Heart left ventricle (tissue), 16 donors: ENCODE measurements at regions not wholly inside any gene's neighbourhood (a gene's known extent, or its start where the extent isn't known, plus 50 kb on each side); places are given as distances from the start of the nearest gene placed in this dataset.

ENCODE experiments used
- ATAC-seq, 4 donors: fragments of 200-7000 bp; cut with Tn5 transposase; one replicate each; pipeline ENCODE4 v1.9.1; 2020 to 2022; ENCODE audit warnings: moderate library complexity in 4 of 4, mild to moderate bottlenecking in 3 of 4, moderate number of reproducible peaks in 1 of 4
- DNase-seq, 5 donors: peaks; one replicate each; pipeline ENCODE4 v3.0.0-alpha.2; 2020
- H3K27ac ChIP-seq, 12 donors: fragments of 200-600 bp; sonication (generic) in 4 of 12; one replicate each; pipeline versions ENCODE4 v1.5.0 to v1.8.0; 2016 to 2022; ENCODE audit warnings: mild to moderate bottlenecking in 2 of 12
- H3K27me3 ChIP-seq, 9 donors: fragments of 200-600 bp; sonication (generic) in 2 of 9; one replicate each; pipeline versions ENCODE4 v1.5.1 to v1.8.0; 2016 to 2022; ENCODE audit warnings: mild to moderate bottlenecking in 3 of 9
- H3K36me3 ChIP-seq, 9 donors: fragments of 200-600 bp; sonication (generic) in 2 of 9; one replicate each; pipeline versions ENCODE4 v1.5.0 to v1.8.0; 2018 to 2022; ENCODE audit warnings: mild to moderate bottlenecking in 2 of 9
- H3K4me1 ChIP-seq, 12 donors: fragments of 200-600 bp; sonication (generic) in 4 of 12; one replicate each; pipeline versions ENCODE4 v1.5.0 to v1.8.0; 2016 to 2022; ENCODE audit warnings: mild to moderate bottlenecking in 3 of 12
- H3K4me3 ChIP-seq, 12 donors: fragments of 200-600 bp; sonication (generic) in 4 of 12; one replicate each; pipeline versions ENCODE4 v1.5.0 to v1.8.0; 2017 to 2022; ENCODE audit warnings: mild to moderate bottlenecking in 9 of 12, moderate library complexity in 4 of 12
- H3K9me3 ChIP-seq, 12 donors: fragments of 200-600 bp; sonication (generic) in 4 of 12; one replicate each; pipeline versions ENCODE4 v1.5.0 to v1.8.0; 2016 to 2022; ENCODE audit warnings: mild to moderate bottlenecking in 1 of 12
- POLR2A ChIP-seq, 2 donors: fragments of 450-650 bp; IDR thresholded peaks; one replicate each; pipeline ENCODE4 v1.6.1; 2017; ENCODE audit warnings: antibody characterized with exemption in 2 of 2, mild to moderate bottlenecking in 2 of 2, moderate library complexity in 2 of 2
- WGBS, 4 donors: extraction: QIAGEN DNeasy Blood & Tissue Kit in 2 of 4; methylation state at CpG; one replicate each; pipeline versions ENCODE4 v1.1.5 to v1.1.7; 2013 to 2018; 5-methylcytosine and 5-hydroxymethylcytosine counted together
- intact Hi-C, 10 donors: fragments of 100-400 bp; cut with DNase I; formaldehyde crosslinking; loops; one replicate each; pipeline versions ENCODE4 v1.11.1 to v1.14.2; 2022
- TF ChIP-seq, protein P1 (sequence below), 12 donors: fragments of 200-600 bp; sonication (generic) in 4 of 12; IDR thresholded peaks; one replicate each; pipeline versions ENCODE4 v1.5.0 to v1.8.0; 2018 to 2022; ENCODE audit warnings: antibody characterized with exemption in 12 of 12, mild to moderate bottlenecking in 5 of 12
- donor health status: ischemic (EF 13 %, LVEDD 7.1; RV severe dilation, severe dysfunction).
- donor health status: healthy with polysubstance abuse.
- donor health status: DM: no; HTN: yes; CAD: no.
- donor health status: DM: no; HTN: no; CAD: no.
- donor health status: ischemic (EF 25% LVEDD 6.9; RV normal size, moderate dysfunction).
- donor health status: ischemic (EF 25% LVEDD 5.7; RV mildly dilated, moderate dysfunction).
- donor health status: healthy.
- donor health status: DM: yes; HTN: yes; CAD: no.
- donor health status: ischemic (EF 35%, LVEDD 5.7; RV mildly dilated, moderate dysfunction).
- donor health status: nonischemic (EF 11% LVEDD 7.7; RV severe dilation, severe dysfunction).
- donor health status: DM: yes; HTN: yes; CAD: no.
- donor health status: PGD.
- donor health status: ischemic (EF 29% LVEDD 5.4; RV normal size, mild dysfunction).
- donor health status: nonischemic (EF 23%, LVEDD 6.1; RV moderate dilation, normal function).

DNA sequence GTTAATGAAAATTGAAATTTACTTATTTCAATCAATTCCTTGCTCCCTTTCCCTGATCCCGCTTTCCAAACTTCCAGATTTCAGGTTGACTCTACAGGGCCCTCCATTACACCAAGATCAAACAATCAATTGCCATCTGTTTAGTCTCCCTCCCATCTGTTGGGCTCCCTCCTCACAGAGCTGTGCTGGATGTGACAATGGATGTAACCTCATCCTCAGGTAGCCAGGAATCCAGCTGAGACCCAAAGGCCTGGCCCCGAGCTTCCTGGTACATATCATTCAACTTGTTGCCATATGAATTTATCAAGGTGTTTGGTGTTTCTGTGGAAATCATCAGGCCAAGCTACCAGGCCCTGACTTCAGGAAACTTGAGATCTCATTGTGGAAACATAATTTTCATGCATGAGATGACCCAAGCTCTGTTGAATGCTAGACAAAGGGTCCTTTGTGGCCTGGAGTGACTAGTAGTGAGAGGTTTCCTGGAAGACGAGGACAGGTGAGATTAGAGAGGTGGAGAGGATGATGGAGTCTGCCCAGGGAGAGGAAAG is 148.6 kb upstream of the PDE1C start:
- 48 to 78% (median 61%) methylated on average over 3 of the region's 3 CpGs for WGBS, 4 donors
- no peak for ATAC-seq
- Histone ChIP-seq H3K27ac (no peak overlapping the region), H3K4me1 (peaks cover 0 to 3% (median 0%) of the 10 kb centered on the region in 12 donors), H3K27me3 (peaks cover 0 to 8% (median 0%) of the 10 kb centered on the region in 9 donors), H3K36me3 (no peaks in the 10 kb centered on the region), H3K4me3 (no peak overlapping the region), H3K9me3 (no peaks in the 10 kb centered on the region)
- intact Hi-C loops: no loop called here
- no peak for TF ChIP-seq POLR2A (IDR thresholded peaks at IDR 0.05)
- TF ChIP-seq, protein P1, sequence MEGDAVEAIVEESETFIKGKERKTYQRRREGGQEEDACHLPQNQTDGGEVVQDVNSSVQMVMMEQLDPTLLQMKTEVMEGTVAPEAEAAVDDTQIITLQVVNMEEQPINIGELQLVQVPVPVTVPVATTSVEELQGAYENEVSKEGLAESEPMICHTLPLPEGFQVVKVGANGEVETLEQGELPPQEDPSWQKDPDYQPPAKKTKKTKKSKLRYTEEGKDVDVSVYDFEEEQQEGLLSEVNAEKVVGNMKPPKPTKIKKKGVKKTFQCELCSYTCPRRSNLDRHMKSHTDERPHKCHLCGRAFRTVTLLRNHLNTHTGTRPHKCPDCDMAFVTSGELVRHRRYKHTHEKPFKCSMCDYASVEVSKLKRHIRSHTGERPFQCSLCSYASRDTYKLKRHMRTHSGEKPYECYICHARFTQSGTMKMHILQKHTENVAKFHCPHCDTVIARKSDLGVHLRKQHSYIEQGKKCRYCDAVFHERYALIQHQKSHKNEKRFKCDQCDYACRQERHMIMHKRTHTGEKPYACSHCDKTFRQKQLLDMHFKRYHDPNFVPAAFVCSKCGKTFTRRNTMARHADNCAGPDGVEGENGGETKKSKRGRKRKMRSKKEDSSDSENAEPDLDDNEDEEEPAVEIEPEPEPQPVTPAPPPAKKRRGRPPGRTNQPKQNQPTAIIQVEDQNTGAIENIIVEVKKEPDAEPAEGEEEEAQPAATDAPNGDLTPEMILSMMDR (IDR thresholded peaks at IDR 0.05): no peak
- DNase-seq: no peak

DNA sequence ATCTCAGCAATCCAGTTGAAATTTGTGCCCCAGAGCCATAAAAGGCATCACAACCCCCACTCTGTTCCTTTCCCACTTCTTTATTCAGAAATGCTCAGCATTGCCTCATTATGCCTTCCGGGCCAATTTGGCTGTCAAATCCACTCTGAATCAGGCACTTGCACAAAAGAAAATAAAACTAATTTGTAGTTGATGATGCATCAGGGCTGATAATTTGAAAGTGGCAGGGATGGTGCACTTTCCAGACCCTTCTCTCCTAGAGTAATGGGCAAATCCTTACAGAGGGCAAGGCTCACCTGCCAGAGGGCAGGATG is 147.9 kb upstream of the PDE1C start:
- Histone ChIP-seq H3K27me3 (peaks cover 0 to 5% (median 0%) of the 10 kb centered on the region in 9 donors), H3K36me3 (no peaks in the 10 kb centered on the region), H3K9me3 (no peaks in the 10 kb centered on the region), H3K4me1 (peaks cover 0 to 3% (median 0%) of the 10 kb centered on the region in 12 donors), H3K27ac (no peak overlapping the region), H3K4me3 (no peak overlapping the region)
- 65 to 86% (median 77%) methylated on average over 1 of the region's 1 CpG for WGBS, 4 donors
- TF ChIP-seq POLR2A (IDR thresholded peaks at IDR 0.05): no peak
- TF ChIP-seq, protein P1 (IDR thresholded peaks at IDR 0.05): no peak
- ATAC-seq: peak in 2 of 4 donors; percentile 20 to 38
- DNase-seq: no peak
- intact Hi-C loops: no loop called here

DNA sequence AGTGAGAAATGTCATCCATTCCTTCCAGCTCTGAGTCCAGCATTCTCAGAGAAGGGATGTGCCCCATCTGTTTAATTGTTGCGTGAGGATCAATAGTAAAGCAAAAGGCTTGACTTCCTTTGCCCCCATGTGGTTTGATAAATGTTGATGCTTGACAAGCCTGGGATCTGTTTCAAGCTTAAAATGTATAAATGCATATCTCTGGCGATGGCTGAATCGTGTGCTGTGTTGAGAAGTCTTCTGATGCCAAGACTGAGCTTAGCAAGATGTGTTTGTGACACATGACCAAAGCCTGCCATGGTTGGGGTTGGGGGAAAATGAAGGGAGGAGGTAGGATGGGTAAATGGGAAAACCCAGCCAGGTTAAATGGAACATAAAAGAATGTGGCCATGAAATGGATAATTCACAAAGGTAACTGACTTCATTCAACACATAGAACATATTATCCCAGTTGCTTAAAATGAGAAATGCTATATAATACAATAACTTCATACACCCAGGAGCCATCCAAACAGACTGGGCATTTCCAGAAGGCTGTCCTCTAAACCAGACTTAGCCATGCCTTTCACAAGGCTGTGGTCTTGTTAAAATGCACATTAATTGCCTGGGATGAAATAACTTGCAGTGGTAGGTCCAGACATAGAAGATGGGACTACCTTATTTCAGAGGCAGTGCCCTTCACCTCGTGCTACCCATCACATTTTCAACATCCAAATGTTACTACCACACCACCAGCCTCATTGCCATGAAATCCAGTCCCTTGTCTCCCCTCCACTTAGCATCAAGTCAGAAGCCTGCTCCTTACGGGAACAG is 147.3 kb upstream of the PDE1C start:
- H3K27me3 ChIP-seq: peaks cover 0 to 5% (median 0%) of the 10 kb centered on the region in 9 donors
- peaks cover 0 to 3% (median 0%) of the 10 kb centered on the region in 12 donors for H3K4me1 ChIP-seq
- ATAC-seq (no peak), DNase-seq (no peak)
- no peaks in the 10 kb centered on the region for H3K36me3 ChIP-seq
- H3K4me3 ChIP-seq: no peak overlapping the region
- no peak overlapping the region for H3K27ac ChIP-seq
- 60 to 69% (median 64%) methylated on average over 5 of the region's 5 CpGs for WGBS, 4 donors
- TF ChIP-seq POLR2A (IDR thresholded peaks at IDR 0.05): no peak
- TF ChIP-seq, protein P1 (IDR thresholded peaks at IDR 0.05): no peak
- no peaks in the 10 kb centered on the region for H3K9me3 ChIP-seq
- intact Hi-C loops: no loop called here

DNA sequence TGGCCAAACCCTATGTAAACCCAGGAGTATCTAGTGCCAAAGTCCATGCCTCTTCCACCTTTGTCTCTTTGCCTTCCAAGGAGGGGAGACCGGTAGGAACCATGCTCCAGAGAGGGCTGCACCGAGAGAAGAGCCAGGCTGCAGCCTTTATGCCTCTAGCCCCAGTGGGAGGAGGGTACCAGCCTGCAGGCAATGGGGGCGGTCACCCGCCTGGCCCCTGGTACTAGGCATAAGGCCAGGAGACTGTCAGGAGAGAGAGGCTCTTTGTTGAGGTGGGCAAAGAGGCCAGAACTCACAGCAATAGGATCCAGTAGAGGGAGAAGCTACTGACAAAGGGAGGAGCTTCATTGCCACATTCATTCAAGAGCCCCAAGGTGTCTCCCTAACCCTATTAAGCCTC is 146.6 kb upstream of the PDE1C start:
- DNase-seq: no peak
- Histone ChIP-seq H3K36me3 (no peaks in the 10 kb centered on the region), H3K27me3 (peaks cover 0 to 5% (median 0%) of the 10 kb centered on the region in 9 donors), H3K27ac (no peak overlapping the region), H3K4me3 (no peak overlapping the region), H3K4me1 (peaks cover 0 to 3% (median 0%) of the 10 kb centered on the region in 12 donors), H3K9me3 (no peaks in the 10 kb centered on the region)
- TF ChIP-seq, protein P1 (IDR thresholded peaks at IDR 0.05): no peak
- no peak for TF ChIP-seq POLR2A (IDR thresholded peaks at IDR 0.05)
- WGBS, 4 donors: 74 to 88% (median 83%) methylated on average over 4 of the region's 4 CpGs
- no peak for ATAC-seq
- intact Hi-C loops: no loop called here
